Natural killer cell (primary cell): ENCODE measurements at regions not wholly inside any gene's neighbourhood (a gene's known extent, or its start where the extent isn't known, plus 50 kb on each side); places are given as distances from the start of the nearest gene placed in this dataset.

Experiments used
- ATAC-seq, 3 donors: fragments of 150-1000 bp in 2 of 3; fragments of 200-7000 bp in 1 of 3; cut with Tn5 transposase; 1 replicate in 1 of 3; 2 replicates in 2 of 3; pipeline ENCODE4 v1.10.0; 2021; ENCODE audit warnings: mild to moderate bottlenecking in 2 of 3, moderate library complexity in 2 of 3
- DNase-seq, 2 donors: peaks; one replicate each; pipeline versions ENCODE4 v3.0.0 to v3.0.0-alpha.2; 2013 to 2021; ENCODE audit warnings: mixed read lengths in 1 of 2
- H3K27ac ChIP-seq: one replicate; pipeline ENCODE4 v1.5.1; 2013; ENCODE audit warnings: mild to moderate bottlenecking, low read length
- H3K27me3 ChIP-seq: one replicate; pipeline ENCODE4 v1.6.1; 2013; ENCODE audit warnings: low read length; ENCODE audit not compliant: control insufficient read depth, insufficient read depth
- H3K36me3 ChIP-seq: one replicate; pipeline ENCODE4 v1.6.1; 2013; ENCODE audit warnings: low read length; ENCODE audit not compliant: control insufficient read depth, insufficient read depth
- H3K4me1 ChIP-seq: one replicate; pipeline ENCODE4 v1.6.1; 2013; ENCODE audit warnings: low read length; ENCODE audit not compliant: control insufficient read depth, insufficient read depth
- H3K4me3 ChIP-seq: one replicate; pipeline ENCODE4 v1.5.1; 2013; ENCODE audit warnings: low read length
- H3K9me3 ChIP-seq: one replicate; pipeline ENCODE4 v1.6.1; 2013; ENCODE audit warnings: low read length; ENCODE audit not compliant: control insufficient read depth, insufficient read depth
- H3K27ac Mint-ChIP-seq, 2 donors: one replicate each; pipeline ENCODE4 v1.8.0; 2022; ENCODE audit warnings: mild to moderate bottlenecking in 2 of 2, mixed read lengths in 2 of 2, moderate library complexity in 1 of 2
- H3K27me3 Mint-ChIP-seq, 2 donors: one replicate each; pipeline ENCODE4 v1.8.0; 2022; ENCODE audit warnings: low read depth in 2 of 2, mixed read lengths in 2 of 2
- H3K36me3 Mint-ChIP-seq: one replicate; pipeline ENCODE4 v1.8.0; 2022; ENCODE audit warnings: mixed read lengths
- H3K4me1 Mint-ChIP-seq, 2 donors: one replicate each; pipeline ENCODE4 v1.8.0; 2022; ENCODE audit warnings: mixed read lengths in 2 of 2
- H3K4me3 Mint-ChIP-seq: one replicate; pipeline ENCODE4 v1.8.0; 2022; ENCODE audit warnings: mild to moderate bottlenecking, moderate library complexity, mixed read lengths
- H3K9me3 Mint-ChIP-seq, 2 donors: one replicate each; pipeline ENCODE4 v1.8.0; 2022; ENCODE audit warnings: mixed read lengths in 2 of 2
- CTCF ChIP-seq: fragments of 200-600 bp; IDR thresholded peaks from one replicate; pipeline ENCODE4 v1.8.0; 2022; ENCODE audit warnings: antibody characterized with exemption
- WGBS: methylation state at CpG from one replicate; pipeline ENCODE4 v1.1.7; 2013; ENCODE audit warnings: missing lambda C conversion rate; ENCODE audit not compliant: insufficient coverage; 5-methylcytosine and 5-hydroxymethylcytosine counted together
- intact Hi-C: fragments of 100-400 bp; cut with micrococcal nuclease; formaldehyde crosslinking; loops from one replicate; pipeline ENCODE4 v1.14.2; 2022

DNA sequence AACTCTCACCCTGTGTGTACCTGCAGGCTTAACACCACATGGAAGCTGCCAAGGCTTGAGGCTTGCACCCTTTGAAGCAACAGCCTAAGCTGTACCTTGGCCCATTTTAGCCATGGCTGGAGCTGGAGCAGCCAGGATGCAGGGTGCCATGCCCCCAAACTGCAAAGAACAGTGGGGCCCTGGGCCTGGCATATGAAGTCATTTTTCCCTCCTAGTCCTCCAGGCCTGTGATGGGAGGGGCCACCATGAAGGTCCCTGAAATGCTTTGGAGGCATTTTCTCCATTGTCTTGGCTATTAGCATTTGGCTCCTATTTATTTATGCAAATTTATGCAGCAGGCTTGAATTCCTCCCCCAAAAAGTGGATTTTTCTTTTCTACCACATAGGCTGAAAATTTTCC, 238.4 kb downstream of the CDCA7 start:
- Histone ChIP-seq H3K4me3 (no peak overlapping the region), H3K27ac (no peak overlapping the region), H3K36me3 (no peaks in the 10 kb centered on the region), H3K9me3 (peaks cover 5% of the 10 kb centered on the region), H3K27me3 (no peaks in the 10 kb centered on the region), H3K4me1 (no peaks in the 10 kb centered on the region)
- Mint-ChIP-seq H3K36me3 (no peaks in the 10 kb centered on the region), H3K9me3 (peaks cover 5 to 9% of the 10 kb centered on the region in 2 donors), H3K27ac (no peak overlapping the region), H3K4me1 (no peaks in the 10 kb centered on the region), H3K4me3 (no peak overlapping the region), H3K27me3 (peaks cover 7 to 15% of the 10 kb centered on the region in 2 donors)
- intact Hi-C loops, result no loop called here
- DNase-seq (no peak), ATAC-seq (no peak)
- TF ChIP-seq CTCF, result no peak

DNA sequence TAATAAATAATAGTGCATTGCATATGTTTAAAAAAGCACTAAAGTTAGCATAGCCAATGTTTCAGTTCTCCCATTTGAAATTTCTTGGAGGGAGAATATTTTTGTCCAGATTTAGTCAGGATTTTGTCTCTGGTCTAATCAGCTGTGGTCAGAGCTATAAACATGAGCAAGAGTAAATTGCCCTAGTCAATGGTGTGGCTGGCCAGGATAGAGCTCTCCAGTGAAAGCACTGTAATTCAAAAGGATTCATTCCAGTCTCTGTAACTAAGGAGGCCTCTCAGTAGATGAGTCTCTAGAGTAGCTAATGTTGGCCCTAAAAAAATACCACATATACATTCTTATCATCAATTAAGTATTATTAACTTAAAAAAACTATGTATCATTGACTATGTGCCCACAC, 241.6 kb downstream of the CDCA7 start:
- H3K27ac ChIP-seq, result no peak overlapping the region
- no peak overlapping the region for H3K4me3 ChIP-seq
- H3K9me3 ChIP-seq, result peaks cover 5% of the 10 kb centered on the region
- TF ChIP-seq CTCF, result no peak
- H3K4me1 ChIP-seq, result no peaks in the 10 kb centered on the region
- Mint-ChIP-seq H3K27ac (no peak overlapping the region), H3K4me1 (no peaks in the 10 kb centered on the region), H3K9me3 (peaks cover 5 to 11% of the 10 kb centered on the region in 2 donors), H3K27me3 (peaks cover 0 to 11% of the 10 kb centered on the region in 2 donors), H3K36me3 (no peaks in the 10 kb centered on the region), H3K4me3 (no peak overlapping the region)
- no peaks in the 10 kb centered on the region for H3K36me3 ChIP-seq
- ATAC-seq (no peak), DNase-seq (no peak)
- H3K27me3 ChIP-seq, result no peaks in the 10 kb centered on the region
- intact Hi-C loops, result no loop called here

DNA sequence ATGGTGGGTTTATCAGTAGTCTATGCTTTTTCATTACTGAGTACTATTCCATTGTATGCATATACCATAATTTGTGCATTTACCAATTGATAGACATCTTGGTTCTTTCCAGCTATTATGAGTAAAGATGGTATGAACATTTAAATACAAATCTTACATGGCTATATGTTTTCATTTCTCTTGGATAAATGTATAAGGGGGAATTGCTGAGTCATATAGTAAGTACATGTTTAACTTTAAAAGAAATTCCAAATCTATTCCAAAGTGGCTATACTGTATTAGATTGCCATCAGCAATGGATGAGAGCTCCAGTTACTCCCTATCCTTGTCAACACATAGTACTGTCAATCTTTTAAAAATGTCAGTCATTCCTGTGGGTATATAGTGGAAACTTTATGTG, 243.9 kb downstream of the CDCA7 start:
- H3K36me3 Mint-ChIP-seq, result no peaks in the 10 kb centered on the region
- intact Hi-C loops, result no loop called here
- Histone ChIP-seq H3K4me1 (no peaks in the 10 kb centered on the region), H3K4me3 (no peak overlapping the region), H3K27me3 (no peaks in the 10 kb centered on the region), H3K27ac (no peak overlapping the region), H3K36me3 (no peaks in the 10 kb centered on the region), H3K9me3 (no peaks in the 10 kb centered on the region)
- H3K9me3 Mint-ChIP-seq, result peaks cover 2 to 10% of the 10 kb centered on the region in 2 donors
- DNase-seq (no peak), ATAC-seq (no peak)
- H3K27me3 Mint-ChIP-seq, result peaks cover 0 to 11% of the 10 kb centered on the region in 2 donors
- H3K4me1 Mint-ChIP-seq, result no peaks in the 10 kb centered on the region
- no peak for TF ChIP-seq CTCF
- no peak overlapping the region for H3K4me3 Mint-ChIP-seq
- no peak overlapping the region for H3K27ac Mint-ChIP-seq

DNA sequence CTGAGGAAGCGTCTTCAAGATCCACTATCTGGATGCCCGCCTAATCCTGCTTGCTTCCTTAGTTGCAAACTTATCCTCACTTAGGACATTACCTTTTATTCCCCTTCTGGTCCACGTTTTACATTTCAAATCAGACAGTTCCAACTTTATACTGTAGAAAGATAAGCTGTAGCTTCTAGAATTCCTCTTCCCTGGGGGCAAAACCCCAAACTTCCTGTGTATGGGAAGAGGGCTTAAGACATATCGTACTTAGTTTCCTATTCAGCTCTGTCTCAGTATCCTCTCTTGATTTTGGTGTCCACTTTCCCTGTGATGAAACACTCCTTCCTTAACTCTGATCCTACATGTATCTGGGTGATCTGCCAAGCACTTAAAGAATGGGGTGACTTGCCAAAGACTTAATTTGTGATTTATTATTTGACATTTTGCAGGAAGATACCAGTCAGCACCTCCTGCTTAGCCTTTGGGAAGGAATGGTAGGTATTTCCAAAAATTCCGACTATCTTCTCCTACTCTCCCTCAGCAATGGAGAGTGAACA, 245.2 kb downstream of the CDCA7 start:
- 79% methylated on average over 4 of the region's 5 CpGs for WGBS
- no peak for DNase-seq

More for the DNA sequence above, 245.2 kb downstream of the CDCA7 start:
- H3K4me3 ChIP-seq, result no peak overlapping the region
- no peaks in the 10 kb centered on the region for H3K9me3 ChIP-seq
- Mint-ChIP-seq H3K9me3 (peaks cover 0 to 5% of the 10 kb centered on the region in 2 donors), H3K4me3 (no peak overlapping the region), H3K27ac (no peak overlapping the region), H3K27me3 (peaks cover 0 to 9% of the 10 kb centered on the region in 2 donors), H3K36me3 (no peaks in the 10 kb centered on the region), H3K4me1 (no peaks in the 10 kb centered on the region)
- intact Hi-C loops, result no loop called here
- TF ChIP-seq CTCF, result no peak
- no peaks in the 10 kb centered on the region for H3K36me3 ChIP-seq
- no peak overlapping the region for H3K27ac ChIP-seq
- H3K4me1 ChIP-seq, result no peaks in the 10 kb centered on the region
- ATAC-seq, result no peak
- no peaks in the 10 kb centered on the region for H3K27me3 ChIP-seq
